ENCODE measurements at regions not wholly inside any gene's neighbourhood (a gene's known extent, or its start where the extent isn't known, plus 50 kb on each side); places are given as distances from the start of the nearest gene placed in this dataset.

- H3K4me3 ChIP-seq (replicated peaks; ENCODE audit: low read depth, low read length) = no peak overlapping the region
- TF ChIP-seq, protein P1, sequence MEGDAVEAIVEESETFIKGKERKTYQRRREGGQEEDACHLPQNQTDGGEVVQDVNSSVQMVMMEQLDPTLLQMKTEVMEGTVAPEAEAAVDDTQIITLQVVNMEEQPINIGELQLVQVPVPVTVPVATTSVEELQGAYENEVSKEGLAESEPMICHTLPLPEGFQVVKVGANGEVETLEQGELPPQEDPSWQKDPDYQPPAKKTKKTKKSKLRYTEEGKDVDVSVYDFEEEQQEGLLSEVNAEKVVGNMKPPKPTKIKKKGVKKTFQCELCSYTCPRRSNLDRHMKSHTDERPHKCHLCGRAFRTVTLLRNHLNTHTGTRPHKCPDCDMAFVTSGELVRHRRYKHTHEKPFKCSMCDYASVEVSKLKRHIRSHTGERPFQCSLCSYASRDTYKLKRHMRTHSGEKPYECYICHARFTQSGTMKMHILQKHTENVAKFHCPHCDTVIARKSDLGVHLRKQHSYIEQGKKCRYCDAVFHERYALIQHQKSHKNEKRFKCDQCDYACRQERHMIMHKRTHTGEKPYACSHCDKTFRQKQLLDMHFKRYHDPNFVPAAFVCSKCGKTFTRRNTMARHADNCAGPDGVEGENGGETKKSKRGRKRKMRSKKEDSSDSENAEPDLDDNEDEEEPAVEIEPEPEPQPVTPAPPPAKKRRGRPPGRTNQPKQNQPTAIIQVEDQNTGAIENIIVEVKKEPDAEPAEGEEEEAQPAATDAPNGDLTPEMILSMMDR (IDR thresholded peaks at IDR 0.05; ENCODE audit: low read depth, low read length, missing control alignments) = no peak
- no peak for DNase-seq (ENCODE audit: extremely low read depth, low read depth)
These were observed 276.5 kb upstream of the FN1 start for GRCh38 chr2:215712219-215712868.

DNA sequence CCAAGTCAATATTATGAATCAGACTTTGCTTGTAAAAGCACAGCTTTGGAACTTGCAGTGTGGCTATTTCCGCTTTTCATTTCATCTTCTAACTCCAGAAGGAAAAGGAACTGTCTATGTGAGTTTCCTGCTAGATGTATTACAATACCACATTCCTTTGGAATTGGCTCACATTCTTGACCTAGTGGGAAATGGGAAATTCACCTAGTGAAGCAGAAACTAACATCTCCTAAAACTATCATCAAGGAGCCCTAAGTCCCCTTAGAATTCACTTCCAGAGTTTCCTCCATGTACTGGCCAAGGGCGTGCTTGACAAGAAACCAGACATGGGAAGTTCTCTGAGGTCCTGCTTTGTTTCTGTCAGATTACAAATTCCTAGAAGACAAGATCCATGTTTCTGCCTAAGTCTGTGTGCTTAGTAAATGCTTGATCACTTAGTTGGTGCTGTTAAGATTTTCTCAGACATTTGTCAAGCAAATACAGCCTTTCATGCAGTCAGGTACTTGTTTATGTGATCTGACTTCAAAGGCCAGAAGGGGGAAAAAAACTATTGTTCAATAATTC, 275.7 kb upstream of the FN1 start:
- DNase-seq (ENCODE audit: extremely low read depth, low read depth) = no peak
- no peak overlapping the region for H3K4me3 ChIP-seq (replicated peaks; ENCODE audit: low read depth, low read length)
- TF ChIP-seq, protein P1 (IDR thresholded peaks at IDR 0.05; ENCODE audit: low read depth, low read length, missing control alignments) = no peak

DNA sequence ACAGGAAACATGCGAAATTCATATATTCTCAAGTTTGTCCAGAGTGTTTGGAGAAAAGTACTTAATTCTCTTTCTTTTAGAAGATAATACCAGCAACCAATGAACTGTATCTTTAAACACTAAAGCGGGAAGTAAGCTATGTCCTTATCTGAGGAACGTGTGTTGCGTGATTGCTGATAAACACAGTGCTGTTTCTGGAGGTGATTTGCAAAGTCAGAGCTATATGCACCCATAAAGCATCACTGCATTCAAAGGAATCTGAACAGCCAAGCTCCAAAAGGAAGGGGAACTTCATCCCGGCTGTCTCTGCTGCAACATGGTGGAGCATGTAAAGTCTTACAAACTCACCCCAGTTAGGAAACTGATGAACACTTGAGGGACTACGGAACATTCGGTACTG, 271.7 kb upstream of the FN1 start:
- TF ChIP-seq, protein P1 (IDR thresholded peaks at IDR 0.05; ENCODE audit: low read depth, low read length, missing control alignments) = no peak
- no peak for DNase-seq (ENCODE audit: extremely low read depth, low read depth)
- no peak overlapping the region for H3K4me3 ChIP-seq (replicated peaks; ENCODE audit: low read depth, low read length)

DNA sequence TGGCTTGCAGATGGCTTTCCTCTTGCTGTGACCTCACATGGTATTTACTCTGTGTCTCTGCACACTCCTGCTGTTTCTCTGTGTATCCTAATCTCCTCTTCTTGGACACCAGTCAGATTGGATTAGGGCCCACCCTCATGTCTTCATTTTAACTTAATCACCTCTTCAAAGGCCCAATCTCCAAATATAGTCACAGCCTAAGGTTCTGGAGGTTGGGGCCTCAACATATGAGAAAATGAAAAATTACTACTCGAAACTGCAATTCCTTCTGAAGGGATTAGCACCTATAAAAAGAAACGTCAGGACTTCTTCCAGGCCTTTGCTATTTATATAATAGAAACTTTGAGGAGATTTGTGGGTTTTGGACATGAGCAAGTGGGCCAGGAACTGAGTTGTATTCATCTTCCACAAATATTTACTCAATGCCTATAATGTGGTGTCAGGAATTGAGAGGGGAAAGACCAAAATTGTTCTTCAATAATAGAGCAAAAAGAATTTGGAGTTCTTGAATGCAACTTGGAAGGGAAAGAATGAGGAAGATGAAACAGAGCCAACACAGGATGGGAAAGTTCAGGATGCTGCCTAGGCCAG, 270.0 kb upstream of the FN1 start:
- no peak for DNase-seq (ENCODE audit: extremely low read depth, low read depth)
- no peak overlapping the region for H3K4me3 ChIP-seq (replicated peaks; ENCODE audit: low read depth, low read length)

GRCh38 chr2:215705281-215705680, 269.4 kb upstream of the FN1 start:
- no peak overlapping the region for H3K4me3 ChIP-seq (replicated peaks; ENCODE audit: low read depth, low read length)
- no peak for DNase-seq (ENCODE audit: extremely low read depth, low read depth)
- TF ChIP-seq, protein P1 (IDR thresholded peaks at IDR 0.05; ENCODE audit: low read depth, low read length, missing control alignments) = no peak

More for the DNA sequence above, 270.0 kb upstream of the FN1 start:
- TF ChIP-seq, protein P1 (IDR thresholded peaks at IDR 0.05; ENCODE audit: low read depth, low read length, missing control alignments) = no peak

GRCh38 chr2:215702116-215702902, 266.4 kb upstream of the FN1 start:
- TF ChIP-seq, protein P1 (IDR thresholded peaks at IDR 0.05; ENCODE audit: low read depth, low read length, missing control alignments) = no peak
- no peak overlapping the region for H3K4me3 ChIP-seq (replicated peaks; ENCODE audit: low read depth, low read length)
- DNase-seq (ENCODE audit: extremely low read depth, low read depth) = no peak
